Activated naive CD8-positive, alpha-beta T cell (primary cell): ENCODE measurements at regions not wholly inside any gene's neighbourhood (a gene's known extent, or its start where the extent isn't known, plus 50 kb on each side); places are given as distances from the start of the nearest gene placed in this dataset.

Experiments used
- H3K27ac Mint-ChIP-seq: one replicate; pipeline ENCODE4 v1.8.0; 2021; ENCODE audit warnings: mixed read lengths
- H3K27me3 Mint-ChIP-seq: one replicate; pipeline ENCODE4 v1.8.0; 2021; ENCODE audit warnings: mixed read lengths
- H3K36me3 Mint-ChIP-seq: one replicate; pipeline ENCODE4 v1.8.0; 2021; ENCODE audit warnings: mixed read lengths
- H3K4me1 Mint-ChIP-seq: one replicate; pipeline ENCODE4 v1.8.0; 2021; ENCODE audit warnings: low read depth, mixed read lengths
- H3K4me3 Mint-ChIP-seq: one replicate; pipeline ENCODE4 v1.8.0; 2021; ENCODE audit warnings: mild to moderate bottlenecking, mixed read lengths
- H3K9me3 Mint-ChIP-seq: one replicate; pipeline ENCODE4 v1.8.0; 2021; ENCODE audit warnings: low read depth, mixed read lengths

GRCh38 chr16:63596716-63597115 is 1525.1 kb downstream of the CDH11 start:
- Mint-ChIP-seq H3K4me3 (no peak overlapping the region), H3K36me3 (no peaks in the 10 kb centered on the region), H3K27ac (no peak overlapping the region), H3K4me1 (no peaks in the 10 kb centered on the region), H3K9me3 (peaks cover 16% of the 10 kb centered on the region), H3K27me3 (no peaks in the 10 kb centered on the region)

- Mint-ChIP-seq H3K27ac (no peak overlapping the region), H3K36me3 (no peaks in the 10 kb centered on the region), H3K27me3 (no peaks in the 10 kb centered on the region), H3K4me1 (no peaks in the 10 kb centered on the region), H3K4me3 (no peak overlapping the region), H3K9me3 (peaks cover 6% of the 10 kb centered on the region)
Observed at GRCh38 chr16:63592852-63593251, 1529.0 kb downstream of the CDH11 start.

GRCh38 chr16:63581570-63581969 is 1540.3 kb downstream of the CDH11 start:
- Mint-ChIP-seq H3K36me3 (no peaks in the 10 kb centered on the region), H3K9me3 (peaks cover 11% of the 10 kb centered on the region), H3K4me1 (no peaks in the 10 kb centered on the region), H3K4me3 (no peak overlapping the region), H3K27me3 (no peaks in the 10 kb centered on the region), H3K27ac (no peak overlapping the region)

DNA sequence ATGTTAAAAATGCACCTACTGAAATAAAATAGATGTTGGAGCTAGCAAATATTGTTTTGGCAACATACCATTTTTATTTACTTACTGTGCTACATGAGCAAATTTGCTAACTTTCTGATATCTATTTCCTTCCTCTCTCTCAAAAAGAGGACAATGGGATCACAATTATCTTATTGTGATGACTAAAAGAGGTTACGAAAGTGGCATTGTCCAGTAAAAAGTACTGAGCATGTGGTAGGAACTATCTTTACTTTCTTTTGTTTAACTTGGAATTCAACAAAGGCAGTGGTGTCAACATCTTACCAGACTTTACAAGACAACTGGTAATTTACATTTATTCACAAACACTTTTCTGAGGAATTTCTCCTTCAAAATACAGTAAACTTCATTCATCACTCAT is 1542.6 kb upstream of the CDH8 start:
- Mint-ChIP-seq H3K9me3 (peaks cover 23% of the 10 kb centered on the region), H3K36me3 (no peaks in the 10 kb centered on the region), H3K4me3 (no peak overlapping the region), H3K27me3 (no peaks in the 10 kb centered on the region), H3K27ac (no peak overlapping the region), H3K4me1 (no peaks in the 10 kb centered on the region)

DNA sequence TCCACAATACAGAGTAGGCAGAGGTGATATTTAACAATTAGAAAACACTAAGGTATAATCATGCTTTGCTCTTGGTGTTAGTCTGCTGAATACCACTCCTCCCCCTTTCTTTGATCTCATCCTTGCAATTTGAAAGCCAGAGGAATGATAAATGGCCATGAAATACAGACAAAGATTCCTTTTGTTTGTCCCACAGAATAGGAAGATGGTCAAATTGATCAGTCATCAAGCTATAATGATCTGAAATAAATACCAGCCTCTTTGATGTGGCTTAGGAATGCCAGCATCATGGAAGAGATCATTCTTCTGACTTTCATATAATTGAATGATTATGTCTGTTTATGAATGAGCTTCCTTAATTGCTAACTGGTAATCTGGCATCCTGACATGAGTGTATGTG is 1541.7 kb upstream of the CDH8 start:
- Mint-ChIP-seq H3K4me1 (no peaks in the 10 kb centered on the region), H3K9me3 (peaks cover 23% of the 10 kb centered on the region), H3K36me3 (no peaks in the 10 kb centered on the region), H3K27ac (no peak overlapping the region), H3K4me3 (no peak overlapping the region), H3K27me3 (no peaks in the 10 kb centered on the region)

- H3K27me3 Mint-ChIP-seq = no peaks in the 10 kb centered on the region
- H3K4me1 Mint-ChIP-seq = no peaks in the 10 kb centered on the region
- H3K27ac Mint-ChIP-seq = no peak overlapping the region
- peaks cover 24% of the 10 kb centered on the region for H3K9me3 Mint-ChIP-seq
- H3K4me3 Mint-ChIP-seq = no peak overlapping the region
- H3K36me3 Mint-ChIP-seq = no peaks in the 10 kb centered on the region
Observed at GRCh38 chr16:63575041-63575440, 1538.8 kb upstream of the CDH8 start.

GRCh38 chr16:63568164-63568563 is 1531.9 kb upstream of the CDH8 start:
- Mint-ChIP-seq H3K9me3 (peaks cover 12% of the 10 kb centered on the region), H3K4me1 (no peaks in the 10 kb centered on the region), H3K27me3 (no peaks in the 10 kb centered on the region), H3K4me3 (no peak overlapping the region), H3K36me3 (no peaks in the 10 kb centered on the region), H3K27ac (no peak overlapping the region)

GRCh38 chr16:63563819-63564505 is 1527.7 kb upstream of the CDH8 start:
- Mint-ChIP-seq H3K9me3 (peaks cover 22% of the 10 kb centered on the region), H3K27ac (no peak overlapping the region), H3K4me1 (no peaks in the 10 kb centered on the region), H3K4me3 (no peak overlapping the region), H3K36me3 (no peaks in the 10 kb centered on the region), H3K27me3 (no peaks in the 10 kb centered on the region)

GRCh38 chr16:63553980-63554379 is 1517.7 kb upstream of the CDH8 start:
- no peak overlapping the region for H3K4me3 Mint-ChIP-seq
- no peaks in the 10 kb centered on the region for H3K4me1 Mint-ChIP-seq
- no peak overlapping the region for H3K27ac Mint-ChIP-seq
- no peaks in the 10 kb centered on the region for H3K27me3 Mint-ChIP-seq
- no peaks in the 10 kb centered on the region for H3K36me3 Mint-ChIP-seq
- H3K9me3 Mint-ChIP-seq = peaks cover 32% of the 10 kb centered on the region

GRCh38 chr16:63539276-63539675 is 1503.0 kb upstream of the CDH8 start:
- H3K9me3 Mint-ChIP-seq = peaks cover 7% of the 10 kb centered on the region
- no peak overlapping the region for H3K27ac Mint-ChIP-seq
- no peaks in the 10 kb centered on the region for H3K36me3 Mint-ChIP-seq
- no peak overlapping the region for H3K4me3 Mint-ChIP-seq
- no peaks in the 10 kb centered on the region for H3K4me1 Mint-ChIP-seq
- no peaks in the 10 kb centered on the region for H3K27me3 Mint-ChIP-seq

DNA sequence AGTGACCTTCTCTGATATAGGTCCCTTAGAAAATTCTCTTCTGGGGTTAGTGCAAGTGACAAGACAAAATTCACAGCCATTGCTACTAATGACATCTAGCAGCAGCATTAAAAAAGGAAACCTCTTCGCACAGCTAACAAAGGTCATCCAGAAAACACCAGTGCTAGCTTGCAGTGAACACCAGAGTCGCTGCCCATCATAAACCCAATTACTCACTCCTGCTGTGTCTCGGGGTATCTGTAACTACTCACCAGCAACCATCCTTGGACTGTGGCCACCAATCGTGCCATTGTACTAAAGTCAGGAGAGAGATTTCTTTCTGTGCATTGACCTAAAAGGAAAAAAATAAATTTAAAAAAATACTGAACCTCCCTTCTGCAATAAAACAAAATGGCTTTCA is 1494.7 kb upstream of the CDH8 start:
- no peak overlapping the region for H3K4me3 Mint-ChIP-seq
- H3K4me1 Mint-ChIP-seq = no peaks in the 10 kb centered on the region
- H3K27me3 Mint-ChIP-seq = no peaks in the 10 kb centered on the region
- H3K9me3 Mint-ChIP-seq = peaks cover 22% of the 10 kb centered on the region
- H3K36me3 Mint-ChIP-seq = no peaks in the 10 kb centered on the region
- no peak overlapping the region for H3K27ac Mint-ChIP-seq

DNA sequence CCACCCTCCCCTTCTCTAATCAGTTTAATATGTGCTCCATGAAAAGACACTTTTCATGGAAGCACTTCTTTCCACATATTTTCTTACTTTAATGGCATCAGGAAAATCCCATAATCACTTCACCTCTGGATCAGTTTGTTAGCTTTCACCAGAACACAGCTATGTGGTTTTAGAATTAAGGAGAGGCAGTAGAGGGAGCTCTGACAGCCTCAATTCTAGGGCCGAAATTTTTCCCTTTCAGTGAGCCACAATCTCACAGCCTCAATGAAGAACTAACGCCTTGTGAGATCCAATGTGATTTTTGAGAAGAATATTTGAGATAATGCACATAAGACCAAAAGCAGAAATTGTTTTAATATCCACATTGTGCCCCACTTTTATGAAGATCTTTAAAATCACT is 1494.0 kb upstream of the CDH8 start:
- H3K4me3 Mint-ChIP-seq = no peak overlapping the region
- H3K9me3 Mint-ChIP-seq = peaks cover 23% of the 10 kb centered on the region
- no peaks in the 10 kb centered on the region for H3K27me3 Mint-ChIP-seq
- no peak overlapping the region for H3K27ac Mint-ChIP-seq
- H3K4me1 Mint-ChIP-seq = no peaks in the 10 kb centered on the region
- no peaks in the 10 kb centered on the region for H3K36me3 Mint-ChIP-seq

- Mint-ChIP-seq H3K36me3 (no peaks in the 10 kb centered on the region), H3K27ac (no peak overlapping the region), H3K4me3 (no peak overlapping the region), H3K9me3 (peaks cover 24% of the 10 kb centered on the region), H3K4me1 (no peaks in the 10 kb centered on the region), H3K27me3 (no peaks in the 10 kb centered on the region)
Observed at GRCh38 chr16:63527404-63527803, 1491.2 kb upstream of the CDH8 start.

- Mint-ChIP-seq H3K4me1 (no peaks in the 10 kb centered on the region), H3K9me3 (peaks cover 3% of the 10 kb centered on the region), H3K36me3 (no peaks in the 10 kb centered on the region), H3K27me3 (no peaks in the 10 kb centered on the region), H3K4me3 (no peak overlapping the region), H3K27ac (no peak overlapping the region)
Observed at GRCh38 chr16:63516394-63516793, 1480.2 kb upstream of the CDH8 start.

- Mint-ChIP-seq H3K4me1 (no peaks in the 10 kb centered on the region), H3K9me3 (peaks cover 3% of the 10 kb centered on the region), H3K4me3 (no peak overlapping the region)
Observed at GRCh38 chr16:63512910-63513309, 1476.7 kb upstream of the CDH8 start.

GRCh38 chr16:63497408-63497807 is 1461.2 kb upstream of the CDH8 start:
- Mint-ChIP-seq H3K4me1 (no peaks in the 10 kb centered on the region), H3K36me3 (no peaks in the 10 kb centered on the region), H3K4me3 (no peak overlapping the region), H3K9me3 (peaks cover 9% of the 10 kb centered on the region), H3K27me3 (no peaks in the 10 kb centered on the region), H3K27ac (no peak overlapping the region)

More at GRCh38 chr16:63512910-63513309, 1476.7 kb upstream of the CDH8 start:
- Mint-ChIP-seq H3K36me3 (no peaks in the 10 kb centered on the region), H3K27ac (no peak overlapping the region), H3K27me3 (no peaks in the 10 kb centered on the region)
